ENCODE measurements at regions not wholly inside any gene's neighbourhood (a gene's known extent, or its start where the extent isn't known, plus 50 kb on each side); places are given as distances from the start of the nearest gene placed in this dataset.

DNA sequence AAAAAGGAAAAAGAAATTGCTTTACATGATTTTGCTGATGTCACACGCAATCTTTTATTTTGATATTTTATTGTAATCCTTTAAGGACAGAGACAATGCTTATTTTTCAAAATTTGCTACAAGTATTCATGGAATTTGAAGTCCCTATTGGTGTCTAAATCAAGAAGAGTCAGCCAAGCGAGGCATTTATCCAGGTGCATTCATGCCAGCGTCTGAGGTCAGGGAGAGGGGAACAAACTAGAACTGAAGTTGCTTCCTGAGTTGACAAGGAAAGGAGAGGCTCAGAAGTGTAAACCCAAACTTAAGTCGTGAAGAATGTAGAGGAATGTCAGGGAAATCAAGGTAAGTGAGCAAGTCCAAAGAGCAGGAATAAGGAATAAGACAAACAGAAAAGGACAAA lies 83.0 kb upstream of the GNAQ start:
- Histone ChIP-seq H3K27me3 (ENCODE audit: control insufficient read depth, insufficient read depth, low read length) (no peaks in the 10 kb centered on the region; the same call in 1 of the 2 replicates), H3K18ac (ENCODE audit: low read depth, low read length) (no peak overlapping the region), H2BK20ac (ENCODE audit: low read depth, low read length) (no peak overlapping the region), H3K9me1 (ENCODE audit: insufficient read depth, low read length) (no peaks in the 10 kb centered on the region), H4K5ac (ENCODE audit: low read depth, low read length) (no peak overlapping the region), H4K91ac (ENCODE audit: insufficient read depth, low read depth, low read length) (no peak overlapping the region), H4K8ac (ENCODE audit: low read depth in 2 of 2, low read length in 2 of 2) (no peak overlapping the region), H4K20me1 (ENCODE audit: insufficient read depth, low read length) (no peaks in the 10 kb centered on the region), H2BK120ac (ENCODE audit: low read depth, low read length) (no peak overlapping the region), H3K79me1 (ENCODE audit: low read depth in 1 of 2, low read length in 2 of 2) (no peaks in the 10 kb centered on the region), H3K4me3 (ENCODE audit: insufficient read depth, low read depth, low read length) (no peak overlapping the region), H2AFZ (replicated peaks; ENCODE audit: low read length, poor library complexity) (no peak overlapping the region), H3K56ac (ENCODE audit: extremely low read depth, insufficient read depth, low read length) (no peak overlapping the region), H3K9me3 (ENCODE audit: control insufficient read depth, insufficient read depth, low read length) (no peaks in the 10 kb centered on the region), H2BK15ac (ENCODE audit: low read depth, low read length) (no peak overlapping the region), H3K23ac (ENCODE audit: low read depth, low read length) (no peak overlapping the region), H3K4me2 (ENCODE audit: low read depth, low read length) (no peak overlapping the region), H3K9ac (ENCODE audit: low read depth, low read length) (no peak overlapping the region), H2AK5ac (ENCODE audit: low read depth, low read length) (no peak overlapping the region), H3K27ac (ENCODE audit: insufficient read depth, low read length) (no peak overlapping the region), H3K36me3 (ENCODE audit: control insufficient read depth, insufficient read depth, low read length) (no peaks in the 10 kb centered on the region), H2BK5ac (ENCODE audit: low read depth, low read length, poor library complexity, severe bottlenecking) (no peak overlapping the region), H2AK9ac (replicated peaks; ENCODE audit: low read depth, low read length, poor library complexity) (no peak overlapping the region), H3K4ac (ENCODE audit: low read depth, low read length) (no peak overlapping the region), H3K14ac (replicated peaks; ENCODE audit: low read depth, low read length) (no peak overlapping the region), H3K4me1 (ENCODE audit: control insufficient read depth, insufficient read depth, low read length) (no peaks in the 10 kb centered on the region)
- ATAC-seq (ENCODE audit: low read depth) (no peak), DNase-seq (no peak)
- ChIA-PET CTCF (no interaction called here), POLR2A (ENCODE audit: unreplicated experiment) (no interaction called here)
- dilution Hi-C loops (cut with HindIII; ENCODE audit: low sequenced_read_pairs, unreplicated experiment) (no loop called here), in situ Hi-C loops (cut with MboI; ENCODE audit: low sequenced_read_pairs) (no loop called here), intact Hi-C loops (cut with micrococcal nuclease) (no loop called here)
- WGBS, 2 experiments (ENCODE audit: extremely low coverage in 2 of 2, insufficient read length in 1 of 2), result 59% methylated on average over 3 of the region's 4 CpGs; no CpG with 5 or more reads in 1 of the 2 experiments
- TF ChIP-seq CEBPB (IDR thresholded peaks at IDR 0.05; ENCODE audit: low read depth, low read length), result no peak
- no peak for TF ChIP-seq FOS (IDR thresholded peaks at IDR 0.05; ENCODE audit: low read depth, low read length)
- no peak for TF ChIP-seq CTCF (conservative IDR thresholded peaks at IDR 0.05; ENCODE audit: low read depth, low read length)
- TF ChIP-seq USF2 (IDR thresholded peaks at IDR 0.05; ENCODE audit: low read depth, low read length), result no peak
- no peak for TF ChIP-seq RAD21 (IDR thresholded peaks at IDR 0.05; ENCODE audit: low read length)
- TF ChIP-seq NFE2L2 (IDR thresholded peaks at IDR 0.05; ENCODE audit: low read depth, low read length), result no peak
- TF ChIP-seq, protein P1, sequence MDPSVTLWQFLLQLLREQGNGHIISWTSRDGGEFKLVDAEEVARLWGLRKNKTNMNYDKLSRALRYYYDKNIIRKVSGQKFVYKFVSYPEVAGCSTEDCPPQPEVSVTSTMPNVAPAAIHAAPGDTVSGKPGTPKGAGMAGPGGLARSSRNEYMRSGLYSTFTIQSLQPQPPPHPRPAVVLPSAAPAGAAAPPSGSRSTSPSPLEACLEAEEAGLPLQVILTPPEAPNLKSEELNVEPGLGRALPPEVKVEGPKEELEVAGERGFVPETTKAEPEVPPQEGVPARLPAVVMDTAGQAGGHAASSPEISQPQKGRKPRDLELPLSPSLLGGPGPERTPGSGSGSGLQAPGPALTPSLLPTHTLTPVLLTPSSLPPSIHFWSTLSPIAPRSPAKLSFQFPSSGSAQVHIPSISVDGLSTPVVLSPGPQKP (IDR thresholded peaks at IDR 0.05; ENCODE audit: borderline replicate concordance, low read depth, low read length), result no peak
- TF ChIP-seq BHLHE40 (IDR thresholded peaks at IDR 0.05; ENCODE audit: low read depth, low read length), result no peak
- no peak for TF ChIP-seq MAFK (IDR thresholded peaks at IDR 0.05; ENCODE audit: low read depth, low read length)
- TF ChIP-seq MAZ (IDR thresholded peaks at IDR 0.05; ENCODE audit: borderline replicate concordance, low read depth, low read length), result no peak
- no peak for TF ChIP-seq CHD1 (IDR thresholded peaks at IDR 0.05; ENCODE audit: low read depth, low read length)
- no peak for TF ChIP-seq POLR2A (IDR thresholded peaks at IDR 0.05; ENCODE audit: low read depth, low read length)
- TF ChIP-seq RFX5 (IDR thresholded peaks at IDR 0.05; ENCODE audit: low read depth, low read length), result no peak
- no peak for TF ChIP-seq MXI1 (IDR thresholded peaks at IDR 0.05; ENCODE audit: borderline replicate concordance, low read depth, low read length)
- no peak for TF ChIP-seq RCOR1 (IDR thresholded peaks at IDR 0.05; ENCODE audit: insufficient replicate concordance, low read length)
- no TSS peak for BruUV-seq (replicated peaks)

All from IMR-90 (cell line).